ENCODE measurements at regions not wholly inside any gene's neighbourhood (a gene's known extent, or its start where the extent isn't known, plus 50 kb on each side); places are given as distances from the start of the nearest gene placed in this dataset.

- TF ChIP-seq, protein P1, sequence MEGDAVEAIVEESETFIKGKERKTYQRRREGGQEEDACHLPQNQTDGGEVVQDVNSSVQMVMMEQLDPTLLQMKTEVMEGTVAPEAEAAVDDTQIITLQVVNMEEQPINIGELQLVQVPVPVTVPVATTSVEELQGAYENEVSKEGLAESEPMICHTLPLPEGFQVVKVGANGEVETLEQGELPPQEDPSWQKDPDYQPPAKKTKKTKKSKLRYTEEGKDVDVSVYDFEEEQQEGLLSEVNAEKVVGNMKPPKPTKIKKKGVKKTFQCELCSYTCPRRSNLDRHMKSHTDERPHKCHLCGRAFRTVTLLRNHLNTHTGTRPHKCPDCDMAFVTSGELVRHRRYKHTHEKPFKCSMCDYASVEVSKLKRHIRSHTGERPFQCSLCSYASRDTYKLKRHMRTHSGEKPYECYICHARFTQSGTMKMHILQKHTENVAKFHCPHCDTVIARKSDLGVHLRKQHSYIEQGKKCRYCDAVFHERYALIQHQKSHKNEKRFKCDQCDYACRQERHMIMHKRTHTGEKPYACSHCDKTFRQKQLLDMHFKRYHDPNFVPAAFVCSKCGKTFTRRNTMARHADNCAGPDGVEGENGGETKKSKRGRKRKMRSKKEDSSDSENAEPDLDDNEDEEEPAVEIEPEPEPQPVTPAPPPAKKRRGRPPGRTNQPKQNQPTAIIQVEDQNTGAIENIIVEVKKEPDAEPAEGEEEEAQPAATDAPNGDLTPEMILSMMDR (IDR thresholded peaks at IDR 0.05; ENCODE audit: poor library complexity) = no peak
- TF ChIP-seq EZH2 (IDR thresholded peaks at IDR 0.05; ENCODE audit: borderline replicate concordance) (no peak), EZH2phosphoT487 (IDR thresholded peaks at IDR 0.05; ENCODE audit: low read depth, severe bottlenecking, unreplicated experiment) (no peak)
Observed at GRCh38 chr17:71963351-71963750, 157.5 kb upstream of the SOX9 start.

All from hepatocyte (in vitro differentiated cells).